HTR-8/SVneo (cell line): ENCODE measurements at regions not wholly inside any gene's neighbourhood (a gene's known extent, or its start where the extent isn't known, plus 50 kb on each side); places are given as distances from the start of the nearest gene placed in this dataset.
A peak's percentile ranks its signal among the peaks of the same experiment; 100 is the strongest.

Source experiments
- DNase-seq: peaks from one replicate; pipeline ENCODE4 v3.0.0; 2011; ENCODE audit warnings: low spot score, mixed read lengths; ENCODE audit not compliant: insufficient read length
- FAIRE-seq: peaks from 2 replicates; lab custom pipeline; 2011; peaks lifted over from hg19 to GRCh38; lab: Jason Lieb, UNC

DNA sequence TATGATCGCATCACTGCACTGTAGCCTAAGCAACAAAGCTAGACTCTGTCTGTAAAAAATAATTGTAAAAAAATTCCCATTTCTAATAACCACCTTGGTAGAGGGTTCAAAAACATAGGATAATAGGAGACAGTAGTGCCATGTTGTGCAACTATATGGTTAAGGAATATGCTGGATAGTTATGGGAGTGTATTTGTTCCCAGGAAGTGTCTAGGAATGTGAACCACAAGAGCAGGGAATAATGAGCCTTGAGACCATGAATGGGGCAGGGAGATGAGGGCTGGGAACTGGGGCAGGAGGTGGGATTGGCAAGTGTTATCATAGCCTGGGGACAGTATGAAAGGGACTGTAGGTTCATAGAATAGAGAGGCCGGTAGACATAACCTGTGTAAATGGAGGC lies 50.4 kb downstream of the RUSC2 start:
- DNase-seq, result no peak
- no peak for FAIRE-seq

DNA sequence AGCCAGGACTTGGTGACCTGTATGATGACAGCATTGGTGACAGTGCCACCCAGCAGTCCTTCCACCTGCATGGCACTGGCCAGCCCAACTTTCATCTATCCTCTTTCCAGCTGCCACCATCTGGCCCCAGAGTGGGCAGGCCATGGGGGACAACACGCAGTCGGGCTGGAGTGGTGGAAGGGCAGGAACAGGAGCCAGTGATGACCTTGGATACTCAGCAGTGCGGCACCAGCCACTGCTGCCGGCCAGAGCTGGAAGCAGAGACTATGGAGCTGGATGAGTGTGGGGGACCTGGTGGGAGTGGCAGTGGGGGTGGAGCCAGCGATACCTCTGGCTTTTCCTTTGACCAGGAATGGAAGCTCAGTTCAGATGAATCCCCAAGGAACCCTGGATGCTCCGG lies 56.9 kb downstream of the RUSC2 start:
- FAIRE-seq, result no peak
- no peak for DNase-seq

- DNase-seq, result no peak
- FAIRE-seq, result no peak
Measured at GRCh38 chr9:35547889-35548418, 57.1 kb upstream of the TESK1 start.

GRCh38 chr9:35548571-35548970 lies 56.5 kb upstream of the TESK1 start:
- FAIRE-seq (no peak), DNase-seq (no peak)

DNA sequence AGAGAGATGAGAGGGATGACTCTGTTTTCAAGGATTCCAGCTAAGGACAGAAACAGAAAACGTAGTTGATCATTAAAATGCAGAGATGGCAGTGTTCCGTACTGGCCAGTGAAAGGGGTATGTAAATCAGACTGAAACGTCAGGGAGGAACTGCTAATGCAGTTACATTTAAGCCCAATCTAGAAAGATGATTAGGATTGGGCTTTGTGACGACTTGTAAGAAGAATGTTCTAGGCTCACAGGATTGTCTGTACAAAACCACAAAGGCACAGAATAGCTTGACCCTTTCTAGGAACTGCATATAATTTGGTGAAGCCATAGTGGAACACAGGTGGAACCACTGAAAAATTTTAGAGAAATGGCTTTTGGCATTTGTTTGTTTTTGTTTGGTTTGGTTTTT lies 55.6 kb upstream of the TESK1 start:
- no peak for DNase-seq
- no peak for FAIRE-seq

GRCh38 chr9:35552376-35552775 lies 52.7 kb upstream of the TESK1 start:
- no peak for DNase-seq
- no peak for FAIRE-seq

- DNase-seq, result no peak
- no peak for FAIRE-seq
Measured at GRCh38 chr9:35552837-35553236, 52.2 kb upstream of the TESK1 start.

GRCh38 chr9:35553670-35554543 lies 51.2 kb upstream of the TESK1 start:
- FAIRE-seq (no peak), DNase-seq (peak; percentile 67)

- DNase-seq (no peak), FAIRE-seq (no peak)
Measured at GRCh38 chr9:35555246-35555701, 49.8 kb upstream of the TESK1 start.
